NCI-H2081 (cell line): ENCODE measurements at regions not wholly inside any gene's neighbourhood (a gene's known extent, or its start where the extent isn't known, plus 50 kb on each side); places are given as distances from the start of the nearest gene placed in this dataset.

Experiments
- DNase-seq, 2 experiments: peaks; one replicate each; lab custom pipeline; 2025; lab: John Stamatoyannopoulos, UW

DNA sequence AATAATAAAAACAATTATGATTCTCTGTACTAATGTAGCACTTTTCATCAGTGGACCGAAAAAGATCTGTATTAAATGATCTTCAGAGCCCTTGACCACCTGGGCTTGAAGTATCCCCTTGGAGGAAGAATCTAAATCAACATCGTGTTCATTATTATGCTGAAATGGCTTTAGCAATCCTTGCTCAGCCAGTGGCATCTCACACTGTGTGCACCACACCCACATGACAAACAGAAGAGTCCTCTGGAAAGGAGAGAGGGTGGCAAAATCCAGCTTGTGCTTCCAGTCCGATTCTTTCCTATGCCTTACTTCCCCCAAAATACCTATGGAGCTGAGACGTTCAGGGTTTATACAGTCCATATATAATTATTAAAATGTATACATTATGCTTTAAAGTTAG, 318.5 kb upstream of the RUNX1 start:
- no peak for DNase-seq

DNA sequence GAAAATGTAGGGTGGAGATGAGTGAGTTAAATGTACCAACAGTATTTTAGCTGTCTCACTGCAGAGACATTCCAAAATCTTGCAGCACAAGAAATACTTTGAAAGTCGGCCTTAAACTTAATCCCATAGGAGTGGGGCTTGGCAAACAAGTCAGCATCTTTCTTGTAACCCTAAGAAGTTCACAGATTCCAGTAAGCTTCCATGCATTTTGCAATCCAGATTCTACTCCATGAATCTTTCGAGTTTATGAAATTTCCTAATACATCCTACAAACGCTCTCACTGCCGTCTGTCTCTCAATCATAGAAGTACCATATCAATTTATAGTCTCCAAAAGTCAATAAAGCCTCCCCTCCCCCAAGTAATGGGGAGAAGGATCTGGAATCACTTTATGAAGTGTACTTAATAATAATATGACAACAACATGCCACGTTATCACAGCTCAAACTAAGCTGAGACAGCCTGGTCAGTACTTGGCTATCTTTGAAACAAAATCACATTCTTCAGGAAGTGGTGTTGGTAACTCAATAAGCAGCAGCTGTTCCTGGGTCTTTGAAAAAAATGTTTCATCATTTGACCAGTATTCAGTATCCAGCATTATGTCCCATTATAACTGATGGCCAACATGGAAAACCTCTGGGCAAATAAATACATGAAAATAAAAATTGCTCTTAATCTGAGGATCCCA, 317.4 kb upstream of the RUNX1 start:
- DNase-seq: no peak

DNA sequence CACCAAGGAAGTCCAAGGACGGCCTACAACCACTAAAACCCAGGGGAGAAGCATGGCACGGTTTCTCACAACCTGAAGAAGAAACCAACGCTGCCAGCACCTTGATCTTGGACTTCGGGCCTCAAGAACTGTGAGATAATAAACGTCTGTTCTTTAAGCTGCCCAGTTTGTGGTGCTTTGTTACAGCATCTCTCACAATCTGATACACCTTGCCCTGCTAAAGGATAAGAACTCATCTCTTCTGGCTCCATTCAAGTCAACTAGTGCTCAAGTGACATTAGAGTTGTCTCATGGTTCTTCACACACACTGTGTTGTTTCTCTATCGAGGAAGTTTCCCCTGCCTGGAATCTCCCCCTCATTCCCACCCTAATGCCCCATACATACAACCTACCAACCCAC, 314.4 kb upstream of the RUNX1 start:
- DNase-seq: no peak

GRCh38 chr21:35361988-35362387, 312.9 kb upstream of the RUNX1 start:
- no peak for DNase-seq

DNA sequence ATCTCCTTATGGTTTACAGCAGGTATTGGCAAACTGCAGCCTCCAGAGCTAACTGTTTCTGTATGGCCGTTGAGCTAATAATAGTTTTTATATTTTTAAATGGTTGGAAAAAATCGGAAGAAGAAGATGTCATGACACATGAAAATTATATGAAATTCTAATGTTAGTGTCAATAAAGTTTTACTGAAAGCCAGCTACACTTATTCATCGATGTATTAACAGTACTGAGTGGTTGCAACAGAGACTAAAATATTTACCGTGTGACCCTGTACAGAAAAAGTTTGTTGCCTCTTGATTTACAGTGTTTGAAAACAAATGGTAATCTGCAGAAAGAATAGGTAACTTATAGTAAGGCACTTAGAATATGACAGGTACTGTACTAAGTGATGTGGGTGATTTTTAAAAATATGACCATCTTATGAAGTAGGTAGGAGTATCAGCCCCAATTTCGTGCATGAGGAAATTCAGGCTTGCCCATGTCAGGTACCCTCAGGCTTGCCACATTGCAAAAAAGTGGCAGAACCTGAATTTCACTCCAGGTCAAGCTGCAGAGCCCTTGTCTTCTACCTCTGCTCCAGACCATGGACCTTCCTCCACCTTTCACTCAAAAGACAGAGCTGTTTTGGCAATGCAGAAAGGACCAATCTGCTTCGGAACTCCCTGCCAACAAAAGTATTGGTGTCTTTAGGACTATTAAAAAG, 311.9 kb upstream of the RUNX1 start:
- DNase-seq: no peak

GRCh38 chr21:35359076-35359475, 310.0 kb upstream of the RUNX1 start:
- no peak for DNase-seq

DNA sequence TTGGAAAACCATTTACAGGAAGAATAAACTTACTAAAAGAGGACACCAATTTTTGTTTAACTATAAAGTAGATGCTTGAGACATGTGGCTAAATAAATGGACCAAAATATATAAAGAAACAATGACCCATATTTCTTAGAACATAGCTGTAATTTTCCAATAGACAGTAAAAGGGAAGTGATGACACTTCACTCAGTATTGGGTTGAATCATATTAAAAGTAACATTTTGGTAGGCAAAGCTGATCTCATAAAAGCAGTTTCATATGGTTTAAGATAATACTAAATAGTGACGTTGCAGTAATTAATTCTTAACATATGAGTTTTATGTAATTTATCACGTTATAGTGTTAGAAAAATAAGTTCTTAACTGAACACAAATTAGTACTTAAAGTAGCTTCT, 308.9 kb upstream of the RUNX1 start:
- no peak for DNase-seq

DNA sequence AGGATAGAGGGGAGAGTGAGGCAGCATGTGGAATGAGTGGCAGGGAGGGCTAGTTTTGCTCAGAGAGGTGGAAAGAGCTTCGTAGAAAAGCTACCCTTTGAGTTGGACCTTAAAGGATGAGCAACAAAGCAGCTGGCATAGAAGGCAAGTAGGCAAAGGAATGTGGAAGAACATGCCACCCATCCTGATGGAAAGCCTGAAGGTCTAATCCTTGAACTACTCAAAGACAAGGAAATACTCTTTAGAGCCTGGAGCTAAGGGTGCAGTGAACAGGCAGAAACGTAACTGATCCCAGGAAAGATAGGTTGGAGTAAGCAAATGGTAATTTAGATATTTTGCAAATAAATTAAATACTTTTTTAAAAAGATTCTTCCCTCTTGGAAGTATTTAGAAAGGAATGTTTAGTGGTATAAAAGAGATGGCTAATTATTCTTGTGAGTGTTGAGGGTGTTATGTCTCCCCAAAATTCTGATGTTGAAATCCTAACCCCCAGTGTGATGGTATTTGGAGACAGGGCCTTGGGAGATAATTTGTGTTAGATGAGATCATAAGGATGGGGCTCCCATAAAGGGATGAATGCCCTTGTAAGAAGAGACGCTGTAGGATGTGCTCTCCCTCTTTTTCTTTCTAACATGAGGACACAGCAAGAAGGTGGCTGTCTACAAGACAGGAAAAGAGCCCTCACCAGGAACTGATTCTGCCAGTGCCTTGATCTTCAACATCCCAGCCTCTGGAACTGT, 308.1 kb upstream of the RUNX1 start:
- no peak for DNase-seq

GRCh38 chr21:35354078-35354477, 305.0 kb upstream of the RUNX1 start:
- DNase-seq: no peak

DNA sequence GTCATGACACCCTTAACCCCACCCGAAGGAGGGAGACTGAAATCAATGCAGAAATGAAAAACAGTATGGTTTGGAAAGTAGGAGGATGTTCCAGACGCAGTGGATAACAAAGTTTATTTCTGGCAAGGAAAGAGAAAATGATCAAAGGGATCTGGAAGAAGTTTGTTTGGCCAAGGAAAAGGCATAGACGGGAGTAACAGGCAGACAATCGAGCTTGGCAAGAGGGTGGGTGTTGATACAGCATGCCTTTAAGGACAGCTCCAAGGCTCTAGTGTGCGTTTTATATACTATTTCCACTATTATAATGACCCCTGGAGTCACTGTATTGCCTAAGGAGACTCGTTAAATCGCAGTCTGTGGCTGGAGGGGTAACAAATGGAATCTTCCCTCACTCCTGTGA, 303.7 kb upstream of the RUNX1 start:
- DNase-seq: no peak

GRCh38 chr21:35352066-35352770, 303.1 kb upstream of the RUNX1 start:
- DNase-seq: no peak

DNA sequence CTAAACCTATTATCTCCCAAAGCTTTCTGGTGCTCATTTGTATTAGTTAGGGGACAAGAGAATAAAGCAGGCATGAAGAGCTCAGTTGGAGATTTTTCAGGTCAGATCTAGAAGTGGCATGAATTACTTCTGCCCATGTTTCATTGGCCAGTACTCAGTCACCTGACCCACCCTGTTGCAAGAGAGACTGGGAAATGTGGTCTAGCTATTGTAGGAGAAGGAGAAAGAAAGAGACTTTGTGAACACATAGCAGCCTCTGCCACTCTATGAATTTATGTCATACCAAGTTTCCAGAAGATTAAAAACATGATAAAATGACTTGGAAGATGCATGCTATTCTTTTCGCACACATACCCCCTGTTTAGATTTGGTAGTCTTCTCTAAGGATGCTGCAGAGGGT, 302.3 kb upstream of the RUNX1 start:
- no peak for DNase-seq

DNA sequence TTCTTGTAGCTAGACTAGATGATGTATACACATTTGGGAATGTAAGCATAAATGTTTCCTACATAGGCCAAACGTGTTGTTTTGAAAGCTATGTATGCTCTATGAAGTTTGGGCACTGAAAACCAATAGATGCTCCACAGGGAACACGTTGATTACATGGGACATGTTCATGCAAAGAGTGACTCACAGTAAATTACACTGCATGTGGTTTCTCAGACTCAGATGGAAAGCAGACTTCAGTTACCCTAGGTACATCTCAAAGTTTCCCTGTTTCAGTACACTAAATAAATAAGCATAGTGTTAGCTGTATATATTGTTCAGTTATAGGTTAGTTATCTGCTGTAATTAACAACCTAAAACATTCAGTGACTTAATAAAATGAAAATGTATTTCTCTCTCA, 301.9 kb upstream of the RUNX1 start:
- DNase-seq: no peak

DNA sequence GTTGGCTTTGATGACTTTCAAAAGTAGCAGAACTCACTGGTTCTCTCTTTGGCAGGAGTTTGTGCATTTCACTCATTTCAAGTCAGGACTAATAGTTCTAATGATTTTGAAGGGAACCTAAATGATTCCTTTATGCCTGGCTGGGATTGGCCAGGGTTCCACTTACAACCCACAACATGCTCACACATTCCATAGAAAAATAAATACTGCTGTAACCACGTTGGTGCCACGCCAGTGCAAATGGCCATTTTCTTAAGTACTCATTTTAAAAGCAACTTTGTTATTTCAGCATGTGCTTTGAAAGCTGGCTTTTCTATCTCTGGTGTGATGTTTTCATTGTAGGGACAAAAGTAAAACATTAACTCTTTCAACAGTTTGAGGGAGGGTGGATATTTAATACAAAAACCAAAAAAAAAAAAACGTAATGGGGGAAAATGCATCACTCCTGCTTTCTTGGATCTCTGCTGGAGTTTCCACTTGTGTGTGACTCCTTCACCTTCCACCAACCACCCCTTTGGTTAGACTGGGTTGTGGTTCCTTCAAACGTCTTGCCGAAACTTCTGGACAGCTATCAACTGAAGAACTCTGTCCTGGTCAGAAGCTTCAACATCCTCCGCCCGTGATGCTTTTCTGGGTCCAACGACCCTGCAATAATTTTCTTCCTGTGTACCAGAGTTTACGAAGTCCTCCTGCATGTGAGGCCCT, 300.4 kb upstream of the RUNX1 start:
- DNase-seq: no peak

- no peak for DNase-seq
These were observed 299.6 kb upstream of the RUNX1 start for GRCh38 chr21:35348686-35349085.

DNA sequence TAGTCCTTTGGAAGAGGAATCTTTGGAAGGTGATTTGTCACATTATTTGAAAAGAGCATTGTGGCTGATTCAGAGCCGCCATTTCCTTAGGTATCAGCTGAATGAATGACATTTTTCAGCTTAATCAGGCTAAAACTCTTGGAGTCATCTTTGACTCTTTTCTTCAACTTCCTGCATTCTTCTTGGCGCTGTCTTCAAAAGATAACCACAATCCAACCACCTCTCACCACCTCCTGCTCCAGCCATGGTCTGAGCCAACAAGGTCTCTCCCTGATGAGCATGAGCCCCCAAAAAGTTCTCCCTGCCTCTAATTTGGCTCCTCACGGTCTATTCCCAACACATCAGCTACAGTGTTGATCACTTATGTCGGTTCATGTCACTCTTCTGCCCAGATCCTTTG, 297.6 kb upstream of the RUNX1 start:
- DNase-seq: no peak

DNA sequence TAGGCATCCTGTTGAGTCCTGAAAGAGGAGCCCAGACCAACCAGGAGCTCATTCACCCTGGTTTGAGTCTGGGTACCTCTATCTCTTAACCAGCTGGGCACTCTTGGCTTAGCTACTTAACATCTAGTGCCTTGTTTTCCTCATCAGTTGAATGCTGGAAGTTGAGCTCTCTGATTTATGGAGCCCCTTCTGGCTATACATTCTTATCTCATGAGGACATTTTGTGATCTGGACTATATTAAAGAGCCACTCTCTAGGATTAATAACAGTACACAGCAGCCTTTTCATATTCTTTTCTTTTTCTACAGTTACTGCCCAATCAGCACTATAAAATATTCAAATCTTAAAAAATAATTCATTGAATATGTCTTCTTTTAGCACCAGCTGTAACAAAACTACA, 296.9 kb upstream of the RUNX1 start:
- no peak for DNase-seq

- DNase-seq: no peak
These were observed 295.5 kb upstream of the RUNX1 start for GRCh38 chr21:35344582-35344981.

DNA sequence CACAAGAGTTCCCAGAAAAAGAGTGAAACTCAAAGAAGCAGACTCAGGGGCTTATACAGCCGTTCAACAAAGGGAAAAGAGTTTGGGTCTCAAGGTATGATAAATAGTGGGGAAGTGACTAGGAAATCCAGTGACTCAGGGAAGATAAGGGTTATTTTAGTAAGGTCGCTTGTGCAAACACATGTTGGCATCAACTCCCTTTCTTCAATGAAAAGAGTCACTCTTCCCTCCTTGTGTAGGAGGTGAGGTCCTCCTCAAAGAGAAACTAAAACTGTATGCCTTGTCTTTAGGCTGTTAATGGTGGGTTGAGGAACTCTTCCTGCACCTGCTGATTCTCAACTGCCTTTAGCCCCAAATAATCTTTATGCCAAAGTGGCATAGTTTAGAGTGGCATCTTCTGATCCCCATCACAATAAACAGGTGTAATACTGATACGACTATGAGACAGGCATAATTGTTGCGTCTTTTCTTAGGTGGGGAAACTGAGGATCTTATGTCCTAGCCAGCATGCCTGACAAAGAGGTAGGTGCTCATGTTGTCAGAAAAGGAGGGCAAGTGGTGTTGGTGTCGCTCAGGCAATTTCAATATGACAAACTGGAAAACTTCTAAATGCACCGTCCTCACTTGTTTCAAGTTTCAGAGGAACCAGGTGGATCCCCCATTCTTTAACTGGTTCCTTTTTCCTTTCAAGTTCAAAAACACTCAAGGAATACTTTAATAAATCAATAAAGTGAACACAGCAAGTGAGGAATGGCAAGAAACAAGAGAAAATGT, 294.1 kb upstream of the RUNX1 start:
- DNase-seq: no peak

DNA sequence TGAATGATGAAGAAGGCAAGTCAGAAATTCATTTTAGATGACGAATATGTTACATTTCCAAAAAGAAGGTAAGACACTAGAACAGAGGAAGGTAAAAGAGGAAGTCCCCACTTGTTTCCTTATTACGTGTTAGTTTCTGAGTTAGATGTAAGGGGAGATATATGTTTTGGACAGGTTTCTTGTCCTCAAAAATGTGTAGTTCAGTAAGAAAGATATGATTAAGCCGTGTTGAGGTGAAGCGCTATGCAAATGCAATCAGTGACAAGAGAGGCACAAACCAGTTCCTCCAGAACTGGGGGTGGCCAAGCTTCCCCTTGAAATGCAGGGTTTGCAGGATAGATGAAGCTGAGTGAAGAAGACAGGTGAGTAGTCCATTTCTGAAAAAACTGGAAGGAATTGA, 293.3 kb upstream of the RUNX1 start:
- DNase-seq: no peak

DNA sequence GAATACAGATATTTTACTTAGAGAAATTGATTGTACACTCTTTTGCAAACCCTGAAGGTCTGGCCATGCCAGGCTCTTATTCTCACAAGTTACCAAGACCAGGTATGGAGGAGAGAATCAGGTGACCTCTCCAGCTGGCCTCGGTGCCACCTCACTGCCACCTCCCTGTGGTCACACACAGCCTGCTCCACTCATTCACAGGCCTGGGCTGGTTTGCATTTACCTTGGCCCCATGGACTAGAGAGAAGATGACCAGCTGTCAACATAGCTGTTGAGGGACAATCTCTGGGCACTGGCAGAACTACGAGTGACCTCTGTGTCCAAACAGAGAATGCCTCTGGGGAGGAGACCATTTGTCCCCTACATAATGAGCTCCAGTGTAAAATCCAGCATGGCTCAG, 291.2 kb upstream of the RUNX1 start:
- no peak for DNase-seq
